NB4 (cell line): ENCODE measurements at regions not wholly inside any gene's neighbourhood (a gene's known extent, or its start where the extent isn't known, plus 50 kb on each side); places are given as distances from the start of the nearest gene placed in this dataset.

ENCODE experiments used
- DNase-seq: peaks from one replicate; pipeline ENCODE4 v3.0.0; 2010; ENCODE audit warnings: low read depth
- H3K4me3 ChIP-seq: one replicate; pipeline ENCODE4 v1.5.1; 2011; ENCODE audit warnings: mild to moderate bottlenecking, low read depth, low read length, moderate library complexity
- CTCF ChIP-seq: IDR thresholded peaks from one replicate; pipeline ENCODE4 v1.5.1; 2012; ENCODE audit warnings: low read depth, low read length
- MAX ChIP-seq: IDR thresholded peaks from 2 replicates; pipeline ENCODE4 v1.6.1; 2011; ENCODE audit warnings: low read depth, low read length
- MYC ChIP-seq: IDR thresholded peaks from 2 replicates; pipeline ENCODE4 v1.6.1; 2011; ENCODE audit warnings: low read depth, low read length
- POLR2A ChIP-seq: IDR thresholded peaks from 2 replicates; pipeline ENCODE4 v1.6.1; 2011; ENCODE audit warnings: mild to moderate bottlenecking; ENCODE audit not compliant: insufficient read length; ENCODE audit errors: extremely low read depth

GRCh38 chr18:54503131-54503894 lies 87.7 kb upstream of the DYNAP start:
- TF ChIP-seq MYC (no peak), POLR2A (no peak), CTCF (no peak), MAX (no peak)
- no peak for DNase-seq

GRCh38 chr18:54506516-54507261 lies 84.4 kb upstream of the DYNAP start:
- TF ChIP-seq MAX (no peak), POLR2A (no peak), MYC (no peak), CTCF (no peak)
- H3K4me3 ChIP-seq = no peak overlapping the region
- DNase-seq = peak; percentile 5

More at GRCh38 chr18:54503131-54503894, 87.7 kb upstream of the DYNAP start:
- no peak overlapping the region for H3K4me3 ChIP-seq

GRCh38 chr18:54509793-54510192 lies 81.3 kb upstream of the DYNAP start:
- no peak overlapping the region for H3K4me3 ChIP-seq
- TF ChIP-seq POLR2A (no peak), MYC (no peak), MAX (no peak)
- DNase-seq = no peak

GRCh38 chr18:54515149-54515548 lies 75.9 kb upstream of the DYNAP start:
- H3K4me3 ChIP-seq = no peak overlapping the region
- no peak for DNase-seq
- TF ChIP-seq MYC (no peak), POLR2A (no peak), MAX (no peak), CTCF (no peak)

- H3K4me3 ChIP-seq = no peak overlapping the region
- no peak for DNase-seq
- no peak for TF ChIP-seq MAX
Observed at GRCh38 chr18:54517521-54517920, 73.5 kb upstream of the DYNAP start.

- no peak for TF ChIP-seq MAX
- TF ChIP-seq POLR2A = no peak
- no peak for TF ChIP-seq MYC
- no peak for TF ChIP-seq CTCF
- no peak for DNase-seq
- H3K4me3 ChIP-seq = no peak overlapping the region
Observed at GRCh38 chr18:54521846-54522245, 69.2 kb upstream of the DYNAP start.
